GM10266 (cell line): ENCODE measurements at regions not wholly inside any gene's neighbourhood (a gene's known extent, or its start where the extent isn't known, plus 50 kb on each side); places are given as distances from the start of the nearest gene placed in this dataset.
"Not testable (repeated sequence)": the region's sequence is repeated elsewhere in the genome, so short reads cannot be mapped to it uniquely, and the experiment has no call there.

Source experiments
- DNase-seq: peaks from one replicate; pipeline ENCODE4 v3.0.0; 2012; ENCODE audit errors: extremely low spot score
- TF ChIP-seq, protein P1 (sequence below): IDR thresholded peaks from 2 replicates; pipeline ENCODE4 v1.5.1; 2012; ENCODE audit warnings: mild to moderate bottlenecking, low read depth; ENCODE audit not compliant: control insufficient read depth, insufficient read depth; ENCODE audit errors: missing control alignments

DNA sequence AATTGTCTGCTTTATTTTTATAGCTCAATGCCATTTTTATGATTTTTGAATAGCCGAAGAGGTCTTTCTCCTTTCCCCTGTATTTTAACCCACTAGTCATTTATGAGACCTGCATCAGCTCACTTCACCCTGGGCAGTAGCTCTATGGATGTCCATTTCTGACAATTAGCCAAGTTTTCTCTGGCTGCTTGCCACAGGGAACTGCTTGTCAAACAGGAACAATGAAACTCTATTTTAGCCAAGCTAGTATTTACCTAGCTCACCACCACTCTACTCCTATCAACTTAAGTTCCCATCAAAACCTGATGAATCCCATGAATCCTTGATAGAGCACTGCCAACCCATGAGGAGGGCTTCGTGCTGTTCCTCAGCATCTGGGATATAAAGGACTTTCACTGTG, 406.7 kb downstream of the RWDD3 start:
- TF ChIP-seq, protein P1, sequence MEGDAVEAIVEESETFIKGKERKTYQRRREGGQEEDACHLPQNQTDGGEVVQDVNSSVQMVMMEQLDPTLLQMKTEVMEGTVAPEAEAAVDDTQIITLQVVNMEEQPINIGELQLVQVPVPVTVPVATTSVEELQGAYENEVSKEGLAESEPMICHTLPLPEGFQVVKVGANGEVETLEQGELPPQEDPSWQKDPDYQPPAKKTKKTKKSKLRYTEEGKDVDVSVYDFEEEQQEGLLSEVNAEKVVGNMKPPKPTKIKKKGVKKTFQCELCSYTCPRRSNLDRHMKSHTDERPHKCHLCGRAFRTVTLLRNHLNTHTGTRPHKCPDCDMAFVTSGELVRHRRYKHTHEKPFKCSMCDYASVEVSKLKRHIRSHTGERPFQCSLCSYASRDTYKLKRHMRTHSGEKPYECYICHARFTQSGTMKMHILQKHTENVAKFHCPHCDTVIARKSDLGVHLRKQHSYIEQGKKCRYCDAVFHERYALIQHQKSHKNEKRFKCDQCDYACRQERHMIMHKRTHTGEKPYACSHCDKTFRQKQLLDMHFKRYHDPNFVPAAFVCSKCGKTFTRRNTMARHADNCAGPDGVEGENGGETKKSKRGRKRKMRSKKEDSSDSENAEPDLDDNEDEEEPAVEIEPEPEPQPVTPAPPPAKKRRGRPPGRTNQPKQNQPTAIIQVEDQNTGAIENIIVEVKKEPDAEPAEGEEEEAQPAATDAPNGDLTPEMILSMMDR = no peak
- DNase-seq = no peak

DNA sequence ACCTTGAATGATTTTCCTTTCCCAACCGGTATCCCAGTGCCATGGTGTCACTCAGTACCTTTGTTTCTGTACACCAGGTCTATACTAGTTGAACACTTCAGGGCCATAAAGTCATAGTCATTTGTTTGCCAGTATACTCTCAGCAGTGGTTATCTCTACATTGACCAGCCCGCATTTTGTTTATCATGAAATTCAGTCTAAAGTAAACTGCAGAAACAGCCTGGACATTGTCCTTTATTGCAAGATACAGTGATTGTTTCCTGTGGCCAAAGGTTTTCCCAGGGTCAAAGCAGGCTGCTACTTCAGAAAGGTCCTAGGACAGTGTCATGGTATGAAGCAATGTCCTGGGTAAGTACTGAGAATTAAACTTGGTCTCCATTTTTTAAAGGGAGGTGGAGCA, 407.4 kb downstream of the RWDD3 start:
- TF ChIP-seq, protein P1 = no peak
- DNase-seq = no peak

DNA sequence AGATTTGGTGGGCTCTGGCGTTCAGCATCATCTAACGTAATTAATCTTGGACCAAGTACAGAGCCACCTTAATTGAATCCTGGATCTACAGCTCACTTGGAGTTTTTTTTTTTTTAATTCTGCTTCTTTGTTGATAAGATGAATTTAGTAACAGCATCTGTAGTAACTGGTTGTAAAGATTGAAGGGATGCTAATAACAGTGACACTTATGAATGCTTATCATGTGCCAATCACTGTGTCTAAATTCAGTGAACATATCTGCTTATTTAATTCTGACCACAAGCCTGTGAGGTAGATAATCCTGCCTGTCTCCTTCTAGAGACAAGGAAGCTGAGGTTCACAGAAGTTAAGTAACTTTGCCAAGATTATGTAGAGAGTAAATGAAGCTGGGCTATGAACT, 408.0 kb downstream of the RWDD3 start:
- TF ChIP-seq, protein P1 = no peak
- no peak for DNase-seq

GRCh38 chr1:95643071-95643470, 409.1 kb downstream of the RWDD3 start:
- DNase-seq = no peak
- TF ChIP-seq, protein P1 = no peak

DNA sequence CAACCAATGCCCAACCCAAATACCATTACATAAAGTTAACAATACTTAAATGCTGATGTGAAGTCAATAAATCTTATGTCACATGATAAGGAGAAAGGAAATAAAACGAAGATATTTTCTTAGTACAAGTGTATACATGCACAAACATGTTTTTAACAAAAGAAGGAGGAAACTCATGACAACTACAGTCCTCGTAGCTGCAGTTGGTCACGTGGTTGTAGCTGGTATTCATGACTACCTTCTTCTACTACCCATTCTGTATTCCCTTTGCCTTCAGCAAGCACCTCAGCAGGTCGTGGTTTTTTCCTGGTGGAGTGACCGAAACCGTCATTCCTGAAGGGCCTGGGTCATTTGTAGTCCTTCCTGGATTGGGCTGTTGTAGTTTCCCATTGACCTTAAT, 411.1 kb downstream of the RWDD3 start:
- DNase-seq = not testable (repeated sequence)

DNA sequence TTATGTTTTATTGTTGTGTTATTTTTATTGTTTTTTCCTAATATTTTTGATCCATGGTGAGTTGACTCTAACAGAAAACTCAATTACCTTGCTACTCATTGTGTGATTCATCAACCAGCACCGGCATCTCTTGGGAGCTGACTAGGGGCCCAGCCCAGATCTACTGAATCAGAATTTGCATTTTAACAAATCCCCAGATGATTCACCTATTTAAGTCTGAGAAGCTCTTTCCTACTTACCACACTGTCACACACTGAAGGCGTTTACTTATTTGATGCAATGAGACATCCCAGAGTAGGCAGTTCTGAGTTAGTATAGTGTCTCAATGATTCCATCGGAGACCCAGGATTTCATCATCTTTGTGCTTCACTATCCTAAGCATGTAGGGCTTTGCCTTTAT, 416.6 kb downstream of the RWDD3 start:
- DNase-seq = no peak
- TF ChIP-seq, protein P1 = no peak

- TF ChIP-seq, protein P1 = no peak
- no peak for DNase-seq
Measured at GRCh38 chr1:95652423-95652965, 418.5 kb downstream of the RWDD3 start.

- no peak for DNase-seq
- TF ChIP-seq, protein P1 = no peak
Measured at GRCh38 chr1:95653618-95654017, 419.6 kb downstream of the RWDD3 start.
